GM18505 (cell line): ENCODE measurements at regions not wholly inside any gene's neighbourhood (a gene's known extent, or its start where the extent isn't known, plus 50 kb on each side); places are given as distances from the start of the nearest gene placed in this dataset.
"Not testable (repeated sequence)": the region's sequence is repeated elsewhere in the genome, so short reads cannot be mapped to it uniquely, and the experiment has no call there.

ENCODE experiments used
- ATAC-seq: cut with Tn5 transposase; IDR thresholded peaks from one replicate; pipeline ENCODE4 v1.9.1; 2021; ENCODE audit not compliant: unreplicated experiment
- POLR2A ChIP-seq: IDR thresholded peaks from 4 replicates; pipeline ENCODE4 v1.6.1; 2011; ENCODE audit warnings: borderline replicate concordance; ENCODE audit not compliant: insufficient read depth, insufficient read length; ENCODE audit errors: extremely low read depth

DNA sequence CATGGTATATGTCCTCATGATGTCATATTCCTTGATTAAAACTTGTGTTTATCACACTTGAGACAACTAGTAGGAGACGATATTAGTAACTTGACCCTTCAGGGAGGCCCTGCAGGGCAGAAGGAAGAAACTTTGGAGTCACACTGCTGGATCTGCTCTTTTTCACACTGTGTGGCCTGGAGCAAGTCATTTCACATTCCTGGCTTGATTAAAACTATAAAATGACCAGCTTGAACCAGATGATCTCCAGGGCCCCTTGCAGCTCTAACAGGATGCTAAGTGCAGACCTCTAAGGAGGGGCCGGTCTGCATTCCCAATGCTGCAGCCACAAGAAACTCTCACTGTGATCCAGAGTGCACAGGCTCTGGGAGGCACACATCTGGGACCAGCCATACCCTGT lies 146.4 kb upstream of the ZNF366 start:
- TF ChIP-seq POLR2A, result no peak
- ATAC-seq, result no peak

DNA sequence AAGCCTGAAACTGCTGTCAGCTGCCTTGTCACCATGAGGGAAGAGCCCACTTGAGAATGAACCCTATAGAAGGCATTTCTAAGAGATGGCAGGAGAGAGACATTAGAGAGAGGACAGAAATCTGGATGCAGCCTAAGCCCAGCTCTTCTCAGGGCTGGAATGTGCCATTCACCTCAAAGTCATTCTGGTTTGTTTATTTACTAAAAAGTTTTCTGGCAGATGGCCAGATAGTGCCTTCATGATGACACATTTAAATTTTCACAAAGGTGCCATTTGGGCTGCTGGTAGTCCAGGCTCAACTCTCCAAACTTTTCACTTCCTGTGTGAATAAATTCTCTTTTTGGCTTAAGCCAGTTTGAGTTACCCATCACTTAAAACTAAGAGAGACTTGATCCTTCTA lies 144.6 kb upstream of the ZNF366 start:
- ATAC-seq, result no peak
- TF ChIP-seq POLR2A, result no peak

DNA sequence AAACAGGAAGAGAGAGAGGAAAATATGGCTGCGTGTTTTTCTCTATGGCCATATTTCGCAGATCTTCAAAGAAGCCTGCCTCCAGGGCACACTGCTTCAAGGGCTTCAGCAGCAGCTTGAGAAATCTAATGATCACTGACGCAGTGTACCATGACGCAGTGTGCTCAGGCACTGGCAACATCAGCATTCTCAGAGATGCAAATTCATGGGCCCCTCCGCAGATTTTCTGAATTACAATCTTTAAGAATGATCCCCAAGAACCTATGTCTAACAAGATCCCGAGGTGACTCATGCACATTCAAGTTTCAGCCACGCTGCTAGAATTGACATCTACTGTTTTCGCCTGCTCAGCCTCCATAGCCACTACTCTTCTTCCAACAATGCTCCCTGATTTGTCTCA lies 143.9 kb upstream of the ZNF366 start:
- no peak for ATAC-seq
- no peak for TF ChIP-seq POLR2A

DNA sequence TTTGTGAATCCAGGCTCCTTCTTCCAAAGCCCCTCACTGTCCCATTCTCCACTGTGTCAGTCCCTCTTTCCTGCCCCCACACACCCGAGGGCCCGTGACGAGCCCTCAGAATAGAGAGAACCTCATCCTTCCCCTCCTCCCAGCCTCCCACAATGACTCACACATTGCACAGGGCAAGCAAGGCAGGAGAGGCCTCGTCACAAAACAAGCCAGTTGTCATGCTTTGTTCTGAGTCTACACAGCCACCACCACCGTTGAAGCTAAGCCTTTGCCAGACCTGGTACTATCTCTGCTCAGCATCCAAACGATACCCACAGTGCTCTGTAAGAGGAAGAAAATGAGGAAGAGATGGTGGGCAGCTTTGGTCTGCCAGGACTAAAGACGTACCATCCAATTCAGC lies 142.2 kb upstream of the ZNF366 start:
- TF ChIP-seq POLR2A, result no peak
- ATAC-seq, result no peak

DNA sequence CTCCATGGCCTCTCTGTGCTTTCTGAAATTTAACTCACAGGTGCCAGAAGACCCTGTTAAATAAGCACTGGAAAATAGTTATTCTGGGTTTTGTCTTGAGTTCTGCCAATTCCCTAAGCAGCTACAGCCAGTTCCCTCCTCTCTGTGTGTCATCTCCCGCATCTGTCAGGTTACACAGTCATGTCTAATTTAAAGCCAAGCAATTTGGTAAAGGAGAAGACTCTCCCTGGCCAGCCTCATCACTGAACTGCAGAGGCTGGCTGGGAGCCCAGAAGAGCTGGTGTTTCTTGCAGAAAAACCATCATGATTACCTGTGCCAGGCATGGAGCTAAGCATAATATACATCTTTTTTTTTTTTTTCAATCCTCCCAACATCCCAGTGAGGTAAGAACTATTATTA lies 141.3 kb upstream of the ZNF366 start:
- no peak for ATAC-seq

DNA sequence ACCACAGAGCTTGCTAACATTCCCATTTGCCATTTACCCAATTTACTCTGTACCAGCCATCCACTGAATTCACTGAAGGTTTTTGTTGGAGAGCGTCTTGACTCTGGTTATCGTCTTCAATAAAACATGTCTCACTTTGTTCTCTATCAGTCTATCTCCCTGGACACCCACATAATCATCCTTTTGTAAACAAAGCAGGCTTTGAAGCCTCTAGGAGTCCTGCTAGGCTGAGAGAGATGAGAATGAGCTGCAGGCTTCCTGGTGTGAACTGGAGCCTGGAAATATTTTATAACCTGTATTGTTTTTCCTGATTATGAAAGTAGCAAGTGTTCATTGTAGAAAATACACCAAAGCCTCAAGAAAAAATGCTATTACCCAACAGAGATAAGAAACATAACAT lies 140.6 kb upstream of the ZNF366 start:
- ATAC-seq, result no peak

More for the DNA sequence above, 141.3 kb upstream of the ZNF366 start:
- TF ChIP-seq POLR2A, result no peak

DNA sequence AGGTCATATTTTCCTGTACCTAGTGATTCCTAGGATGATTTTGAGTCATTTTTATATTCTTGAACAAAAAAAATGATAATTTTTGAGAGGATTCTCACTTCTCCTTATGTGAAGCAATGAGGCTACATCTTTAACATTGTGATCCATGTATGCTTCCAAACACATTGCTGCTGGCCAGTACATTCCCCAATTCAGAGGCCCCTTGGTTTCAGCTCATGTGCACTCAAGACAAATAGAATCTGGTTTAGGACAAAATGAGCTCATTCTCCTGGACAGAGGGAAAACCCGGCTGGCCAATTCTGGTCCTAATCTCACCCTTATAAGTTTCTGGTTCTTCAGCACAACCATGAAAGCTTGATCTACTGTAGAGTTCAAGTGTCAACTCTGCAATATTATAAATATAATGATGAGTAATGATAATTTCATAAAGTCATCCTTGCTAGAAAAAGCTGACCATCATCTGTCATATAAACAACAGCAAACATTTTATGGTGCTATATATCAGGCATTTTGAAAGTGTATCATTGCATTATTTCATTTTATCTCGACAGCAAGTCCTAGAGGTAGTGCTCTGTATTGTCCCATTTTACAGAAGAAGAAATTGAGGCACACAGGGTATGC lies 139.1 kb upstream of the ZNF366 start:
- TF ChIP-seq POLR2A, result no peak
- no peak for ATAC-seq

More for the DNA sequence above, 140.6 kb upstream of the ZNF366 start:
- TF ChIP-seq POLR2A, result no peak

DNA sequence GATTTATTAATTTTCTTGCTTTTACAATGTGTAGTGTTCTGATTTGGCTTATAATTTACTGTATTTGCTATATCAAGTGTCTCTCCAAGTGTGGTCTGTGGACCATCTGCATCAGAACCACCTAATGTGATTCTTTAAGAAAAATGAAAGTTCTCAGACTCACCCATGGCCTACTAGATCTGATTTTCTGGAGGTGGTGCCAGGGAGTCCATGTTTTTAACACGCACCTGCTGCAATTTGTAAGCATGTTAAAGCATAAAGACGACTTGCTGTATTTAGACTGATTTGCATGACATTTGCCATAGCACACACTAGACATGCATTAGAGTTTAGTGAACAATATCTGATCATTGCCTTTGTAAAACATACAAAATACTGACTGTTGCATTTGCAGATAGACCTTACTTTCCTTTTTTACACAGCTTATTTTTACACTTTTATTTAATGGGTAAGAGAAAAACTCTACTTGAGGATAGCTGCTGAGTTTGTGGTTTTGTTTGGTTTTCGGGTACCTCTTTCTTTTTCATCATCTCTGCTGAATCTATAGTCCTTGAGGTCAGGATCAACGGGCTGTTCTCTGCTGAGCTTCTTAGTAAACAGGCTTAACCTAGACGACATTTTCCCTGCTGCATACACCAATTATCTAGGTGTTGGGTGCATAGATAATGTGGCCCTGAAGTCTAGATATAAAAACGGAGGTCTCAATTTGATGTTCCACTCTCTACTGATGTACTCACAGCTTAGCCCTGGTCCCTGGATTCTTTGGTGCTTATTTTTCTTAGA lies 138.0 kb upstream of the ZNF366 start:
- TF ChIP-seq POLR2A, result no peak
- ATAC-seq, result no peak

DNA sequence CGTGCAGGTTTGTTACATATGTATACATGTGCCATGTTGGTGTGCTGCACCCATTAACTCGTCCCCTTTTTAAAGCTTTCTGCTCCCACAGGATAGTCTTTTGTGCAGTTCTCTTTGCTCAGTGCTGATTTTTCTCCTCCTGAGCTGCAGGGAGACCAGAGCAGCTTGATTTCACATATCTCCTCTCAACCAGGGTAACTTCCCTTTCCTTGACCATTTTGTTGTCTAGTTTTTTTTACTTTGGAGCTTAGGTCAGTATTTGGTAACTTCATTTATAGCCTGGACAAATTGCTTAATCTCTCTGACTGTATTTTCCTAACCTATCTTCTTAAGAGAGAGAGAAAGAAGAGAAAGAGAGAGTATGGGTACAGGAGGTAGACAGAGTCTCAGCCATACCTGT lies 137.1 kb upstream of the ZNF366 start:
- no peak for TF ChIP-seq POLR2A
- ATAC-seq, result no peak

DNA sequence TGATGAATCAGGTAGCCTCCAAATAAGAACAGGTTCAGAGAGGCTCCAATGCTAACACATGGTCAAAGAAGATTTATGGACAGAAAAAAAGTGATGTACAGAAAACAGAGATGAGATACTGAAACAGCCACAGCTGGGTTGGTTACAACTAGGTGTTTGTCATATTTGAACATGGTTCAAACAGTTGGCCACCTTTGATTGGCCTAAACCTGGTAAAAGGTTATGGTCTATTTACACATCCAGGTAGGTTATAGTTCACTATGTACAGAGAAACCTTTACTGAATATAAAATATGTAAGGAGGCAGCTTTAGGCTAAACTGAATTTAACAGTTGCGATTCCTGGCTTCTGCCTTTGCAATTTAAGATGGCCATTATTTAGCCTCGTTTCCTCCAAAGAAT lies 134.0 kb upstream of the ZNF366 start:
- no peak for ATAC-seq
- no peak for TF ChIP-seq POLR2A

DNA sequence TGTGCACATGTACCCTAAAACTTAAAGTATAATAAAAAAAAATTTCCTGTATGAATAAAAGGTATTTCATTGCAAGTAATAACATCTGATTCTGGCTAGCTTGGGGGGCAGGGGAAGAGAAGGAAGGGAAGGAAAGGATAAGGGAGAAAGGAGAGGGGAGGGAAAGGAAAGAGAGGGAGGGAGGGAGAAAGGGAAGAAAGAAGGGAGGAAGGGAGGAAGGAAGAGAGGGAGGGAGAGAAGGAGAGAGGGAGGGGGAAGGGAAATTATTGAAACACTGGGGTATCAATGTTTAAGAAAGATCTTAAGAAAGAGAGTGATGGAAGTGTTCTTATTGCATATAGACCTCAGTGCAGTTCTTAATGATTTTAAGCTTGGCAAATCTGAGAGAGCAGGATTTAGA lies 129.8 kb upstream of the ZNF366 start:
- TF ChIP-seq POLR2A, result no peak
- no peak for ATAC-seq

DNA sequence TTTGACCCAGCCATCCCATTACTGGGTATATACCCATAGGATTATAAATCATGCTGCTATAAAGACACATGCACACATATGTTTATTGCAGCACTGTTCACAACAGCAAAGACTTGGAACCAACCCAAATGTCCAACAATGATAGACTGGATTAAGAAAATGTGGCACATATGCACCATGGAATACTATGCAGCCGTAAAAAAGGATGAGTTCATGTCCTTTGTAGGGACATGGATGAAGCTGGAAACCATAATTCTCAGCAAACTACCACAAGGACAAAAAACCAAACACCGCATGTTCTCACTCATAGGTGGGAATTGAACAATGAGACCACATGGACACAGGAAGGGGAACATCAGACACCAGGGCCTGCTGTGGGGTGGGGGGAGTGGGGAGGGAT lies 129.4 kb upstream of the ZNF366 start:
- ATAC-seq, result not testable (repeated sequence)

DNA sequence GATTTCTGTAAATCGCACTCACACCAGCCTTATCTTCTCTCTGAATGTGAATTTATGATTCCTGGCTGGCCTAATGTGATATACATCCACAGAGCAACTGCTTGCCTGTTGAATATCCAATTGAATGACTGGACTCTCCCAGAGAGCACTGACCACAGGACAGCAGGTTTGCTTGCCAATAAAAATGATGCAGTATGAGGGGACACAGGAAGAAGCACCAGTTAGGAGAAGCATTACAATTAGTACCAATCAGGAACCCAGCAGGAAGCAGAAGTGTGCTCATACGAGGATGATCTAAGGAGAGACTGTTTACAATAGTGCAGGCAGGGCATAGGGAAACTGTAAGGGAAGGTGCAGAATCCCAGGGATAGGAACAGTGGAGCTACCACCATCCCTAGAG lies 127.2 kb upstream of the ZNF366 start:
- no peak for TF ChIP-seq POLR2A
- ATAC-seq, result no peak

DNA sequence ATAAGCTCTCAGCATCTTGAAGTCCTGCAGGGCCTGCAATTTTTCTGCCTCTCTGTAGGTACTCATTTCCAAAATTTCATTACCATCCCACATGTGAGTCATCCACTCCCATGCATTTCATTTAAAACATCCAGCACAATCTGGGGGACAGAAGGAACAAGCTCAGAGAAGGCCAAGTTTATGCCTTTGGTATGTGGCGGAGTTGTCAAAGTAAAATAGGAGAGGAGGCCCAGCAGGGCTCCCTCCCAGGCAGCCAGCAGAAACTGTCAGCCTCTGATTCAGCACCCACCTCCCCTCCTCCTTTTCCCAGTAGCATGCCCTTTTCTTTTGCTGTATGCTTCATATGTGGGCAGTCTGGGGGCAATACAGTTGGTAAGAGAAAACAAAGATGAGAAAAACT lies 126.4 kb upstream of the ZNF366 start:
- no peak for TF ChIP-seq POLR2A
- ATAC-seq, result no peak
